HCT116 (cell line): ENCODE measurements at regions not wholly inside any gene's neighbourhood (a gene's known extent, or its start where the extent isn't known, plus 50 kb on each side); places are given as distances from the start of the nearest gene placed in this dataset.

Source experiments
- ATAC-seq: fragments of 200-7000 bp; cut with Tn5 transposase; 2 replicates; pipeline ENCODE4 v1.9.1; 2020; ENCODE audit warnings: mild to moderate bottlenecking, moderate library complexity
- BruUV-seq: library from RNA; stranded (reverse); fragments of 400-500 nt; replicated peaks from 2 replicates; lab custom pipeline; 2021; lab: Mats Ljungman, UMichigan
- CTCF ChIA-PET: fragments of 300-600 bp; sonication (Branson Sonifier 250); formaldehyde crosslinking; loops from one replicate; lab custom pipeline; 2021; ENCODE audit warnings: antibody characterized with exemption; lab: Charles Lee
- POLR2A ChIA-PET: fragments of 300-600, 350-600 bp; sonication (Branson Sonifier 250); formaldehyde crosslinking; loops from one replicate; lab custom pipeline; 2021; ENCODE audit warnings: antibody characterized with exemption; lab: Charles Lee
- RAD21 ChIA-PET, 2 experiments: fragments of 300-600 bp; sonication (Branson Sonifier 250); formaldehyde crosslinking; loops; one replicate each; lab custom pipeline; 2023; ENCODE audit warnings: low total read pairs in 2 of 2; ENCODE audit not compliant: uncharacterized antibody in 2 of 2, unreplicated experiment in 2 of 2, low non-redundant PET in 1 of 2; lab: Charles Lee
- DNase-seq: peaks from one replicate; pipeline ENCODE4 v3.0.0-alpha.2; 2010; ENCODE audit warnings: low read depth, low spot score
- H2AFZ ChIP-seq: fragments of 200-600 bp; shearing (Covaris generic), sonication (generic); 2 replicates; pipeline ENCODE4 v1.6.1; 2017; ENCODE audit warnings: low read depth, mixed run types, mixed read lengths, antibody characterized with exemption, low read length; ENCODE audit not compliant: poor library complexity, severe bottlenecking
- H3K27ac ChIP-seq: 2 replicates; pipeline ENCODE4 v1.5.1; 2012; ENCODE audit warnings: low read depth, low read length
- H3K27me3 ChIP-seq: fragments of 200-600 bp; sonication (generic); 2 replicates; pipeline ENCODE4 v1.6.1; 2016; ENCODE audit warnings: mixed run types, low read length, mixed read lengths; ENCODE audit not compliant: insufficient read depth
- H3K36me3 ChIP-seq, 2 experiments: fragments of 200-500 bp in 1 of 2; fragments of 200-600 bp in 1 of 2; sonication (Bioruptor generic) in 1 of 2; sonication (generic) in 1 of 2; 2 replicates each; pipeline versions ENCODE4 v1.5.1 to v1.6.1; 2014 to 2016; ENCODE audit warnings: low read length in 2 of 2, inconsistent platforms in 1 of 2, mixed read lengths in 1 of 2, mixed run types in 1 of 2; ENCODE audit not compliant: insufficient read depth in 2 of 2, control insufficient read depth in 1 of 2
- H3K4me1 ChIP-seq, 2 experiments: fragments of 200-600 bp in 1 of 2; sonication (generic) in 1 of 2; 2 replicates each; pipeline versions ENCODE4 v1.5.1 to v1.6.1; 2012 to 2017; ENCODE audit warnings: low read length in 2 of 2, inconsistent platforms in 1 of 2, mild to moderate bottlenecking in 1 of 2, mixed read lengths in 1 of 2, mixed run types in 1 of 2, moderate library complexity in 1 of 2; ENCODE audit not compliant: insufficient read depth in 2 of 2, control insufficient read depth in 1 of 2
- H3K4me2 ChIP-seq: fragments of 200-600 bp; sonication (generic); 2 replicates; pipeline ENCODE4 v1.6.1; 2017; ENCODE audit warnings: mixed run types, low read length, mixed read lengths
- H3K4me3 ChIP-seq, 2 experiments: fragments of 200-600 bp in 1 of 2; sonication (generic) in 1 of 2; replicated peaks in 1 of 2; 2 replicates each; pipeline ENCODE4 v1.5.1; 2011 to 2016; ENCODE audit warnings: low read length in 2 of 2, control low read depth in 1 of 2, low read depth in 1 of 2, mild to moderate bottlenecking in 1 of 2, mixed read lengths in 1 of 2, mixed run types in 1 of 2
- H3K79me2 ChIP-seq: fragments of 200-600 bp; sonication (generic); 2 replicates; pipeline ENCODE4 v1.6.1; 2017; ENCODE audit warnings: mild to moderate bottlenecking, mixed run types, low read length, moderate library complexity, mixed read lengths; ENCODE audit not compliant: insufficient read depth
- H3K9ac ChIP-seq: fragments of 200-600 bp; sonication (generic); 2 replicates; pipeline ENCODE4 v1.6.1; 2016; ENCODE audit warnings: low read length, mixed read lengths
- H3K9me2 ChIP-seq: fragments of 200-600 bp; sonication (generic), shearing (Covaris generic); 2 replicates; pipeline ENCODE4 v1.6.1; 2017; ENCODE audit warnings: mixed run types, mild to moderate bottlenecking, moderate library complexity; ENCODE audit not compliant: insufficient read depth
- H3K9me3 ChIP-seq, 2 experiments: fragments of 200-500 bp in 1 of 2; fragments of 200-600 bp in 1 of 2; sonication (Bioruptor generic) in 1 of 2; sonication (generic) in 1 of 2; 2 replicates each; pipeline ENCODE4 v1.6.1; 2014 to 2017; ENCODE audit warnings: low read length in 2 of 2, mixed read lengths in 2 of 2, inconsistent platforms in 1 of 2, low read depth in 1 of 2, mild to moderate bottlenecking in 1 of 2, mixed run types in 1 of 2, moderate library complexity in 1 of 2; ENCODE audit not compliant: control insufficient read depth in 1 of 2, insufficient read depth in 1 of 2
- H4K20me1 ChIP-seq: fragments of 200-600 bp; sonication (generic), shearing (Covaris generic); 2 replicates; pipeline ENCODE4 v1.6.1; 2017; ENCODE audit warnings: mixed run types, mild to moderate bottlenecking, moderate library complexity; ENCODE audit not compliant: insufficient read depth
- CBX3 ChIP-seq: IDR thresholded peaks from 2 replicates; pipeline ENCODE4 v1.6.1; 2012; ENCODE audit warnings: low read depth
- CEBPB ChIP-seq: IDR thresholded peaks from 2 replicates; pipeline ENCODE4 v1.6.1; 2012; ENCODE audit warnings: low read depth
- EGR1 ChIP-seq: IDR thresholded peaks from 2 replicates; pipeline ENCODE4 v1.6.1; 2012; ENCODE audit warnings: low read depth
- ELF1 ChIP-seq: IDR thresholded peaks from 2 replicates; pipeline ENCODE4 v1.6.1; 2012; ENCODE audit warnings: low read depth, borderline replicate concordance
- FOSL1 ChIP-seq: IDR thresholded peaks from 2 replicates; pipeline ENCODE4 v1.6.1; 2012; ENCODE audit warnings: low read depth
- MAX ChIP-seq: IDR thresholded peaks from 2 replicates; pipeline ENCODE4 v1.6.1; 2012
- POLR2A ChIP-seq: IDR thresholded peaks from 2 replicates; pipeline ENCODE4 v1.7.0; 2011; ENCODE audit warnings: borderline replicate concordance; ENCODE audit not compliant: insufficient read depth, insufficient read length; ENCODE audit errors: extremely low read depth
- POLR2AphosphoS5 ChIP-seq: IDR thresholded peaks from 2 replicates; pipeline ENCODE4 v1.6.1; 2011; ENCODE audit warnings: mild to moderate bottlenecking, low read depth, low read length, moderate library complexity
- RAD21 ChIP-seq: IDR thresholded peaks from 2 replicates; pipeline ENCODE4 v1.6.1; 2012; ENCODE audit warnings: low read depth, mild to moderate bottlenecking
- SIN3A ChIP-seq: IDR thresholded peaks from 2 replicates; pipeline ENCODE4 v1.6.1; 2012; ENCODE audit warnings: low read depth
- SP1 ChIP-seq: IDR thresholded peaks from 2 replicates; pipeline ENCODE4 v1.6.1; 2012; ENCODE audit warnings: low read depth
- YY1 ChIP-seq: IDR thresholded peaks from 2 replicates; pipeline ENCODE4 v1.6.1; 2011; ENCODE audit warnings: low read length, low read depth, moderate library complexity, mild to moderate bottlenecking; ENCODE audit not compliant: insufficient replicate concordance; ENCODE audit errors: extremely low read depth
- ZNF274 ChIP-seq: fragments of 200-500 bp; sonication (Bioruptor generic); IDR thresholded peaks from 2 replicates; pipeline ENCODE4 v1.6.1; 2014; ENCODE audit warnings: mild to moderate bottlenecking, low read depth, low read length, inconsistent platforms
- intact Hi-C: fragments of 100-400 bp; cut with micrococcal nuclease; formaldehyde crosslinking; loops from 2 replicates; pipeline ENCODE4 v1.10.0; 2022
- TF ChIP-seq, protein P1 (sequence below), 3 experiments: fragments of 200-600 bp in 1 of 3; sonication (generic) in 1 of 3; IDR thresholded peaks in 2 of 3; conservative IDR thresholded peaks in 1 of 3; 2 replicates each; pipeline ENCODE4 v1.5.1; 2012 to 2017; ENCODE audit warnings: low read depth in 2 of 3, low read length in 2 of 3, antibody characterized with exemption in 1 of 3, borderline replicate concordance in 1 of 3, control low read depth in 1 of 3, mild to moderate bottlenecking in 1 of 3, mixed read lengths in 1 of 3, mixed run types in 1 of 3, moderate library complexity in 1 of 3; ENCODE audit not compliant: insufficient read depth in 1 of 3
- TF ChIP-seq, protein P2 (sequence below): IDR thresholded peaks from 2 replicates; pipeline ENCODE4 v1.6.1; 2012; ENCODE audit warnings: low read depth

GRCh38 chr4:14338585-14339265, 663.6 kb upstream of the CPEB2 start:
- POLR2A ChIA-PET, result no interaction called here
- Histone ChIP-seq H3K9me2 (no peaks in the 10 kb centered on the region), H3K4me2 (no peak overlapping the region), H3K4me1 (no peaks in the 10 kb centered on the region), H3K36me3 (no peaks in the 10 kb centered on the region), H3K27me3 (no peaks in the 10 kb centered on the region), H3K27ac (no peak overlapping the region), H4K20me1 (no peaks in the 10 kb centered on the region), H3K9me3 (no peaks in the 10 kb centered on the region; a peak in 2 of 4 replicates), H3K9ac (no peak overlapping the region), H3K4me3 (no peak overlapping the region), H2AFZ (no peak overlapping the region), H3K79me2 (no peaks in the 10 kb centered on the region)
- ATAC-seq (no peak), DNase-seq (no peak)
- RAD21 ChIA-PET, result no interaction called here
- TF ChIP-seq CEBPB, result no peak
- TF ChIP-seq ELF1, result no peak
- TF ChIP-seq POLR2AphosphoS5, result no peak
- TF ChIP-seq SP1, result no peak
- TF ChIP-seq RAD21, result no peak
- intact Hi-C loops, result no loop called here
- CTCF ChIA-PET, result no interaction called here
- BruUV-seq, result no TSS peak

GRCh38 chr4:14339715-14340114, 662.6 kb upstream of the CPEB2 start:
- POLR2A ChIA-PET, result no interaction called here
- no peak overlapping the region for H2AFZ ChIP-seq
- no peaks in the 10 kb centered on the region for H3K4me1 ChIP-seq
- no peaks in the 10 kb centered on the region for H3K9me2 ChIP-seq
- H3K79me2 ChIP-seq, result no peaks in the 10 kb centered on the region
- no peaks in the 10 kb centered on the region for H3K27me3 ChIP-seq
- intact Hi-C loops, result no loop called here
- ATAC-seq (no peak), DNase-seq (no peak)
- H3K4me2 ChIP-seq, result no peak overlapping the region
- H3K9ac ChIP-seq, result no peak overlapping the region
- RAD21 ChIA-PET, result no interaction called here
- no peaks in the 10 kb centered on the region for H3K36me3 ChIP-seq
- H4K20me1 ChIP-seq, result no peaks in the 10 kb centered on the region
- no peak overlapping the region for H3K27ac ChIP-seq
- CTCF ChIA-PET, result no interaction called here
- H3K4me3 ChIP-seq, result no peak overlapping the region
- H3K9me3 ChIP-seq, result no peaks in the 10 kb centered on the region; a peak in 2 of 4 replicates
- TF ChIP-seq, protein P1, sequence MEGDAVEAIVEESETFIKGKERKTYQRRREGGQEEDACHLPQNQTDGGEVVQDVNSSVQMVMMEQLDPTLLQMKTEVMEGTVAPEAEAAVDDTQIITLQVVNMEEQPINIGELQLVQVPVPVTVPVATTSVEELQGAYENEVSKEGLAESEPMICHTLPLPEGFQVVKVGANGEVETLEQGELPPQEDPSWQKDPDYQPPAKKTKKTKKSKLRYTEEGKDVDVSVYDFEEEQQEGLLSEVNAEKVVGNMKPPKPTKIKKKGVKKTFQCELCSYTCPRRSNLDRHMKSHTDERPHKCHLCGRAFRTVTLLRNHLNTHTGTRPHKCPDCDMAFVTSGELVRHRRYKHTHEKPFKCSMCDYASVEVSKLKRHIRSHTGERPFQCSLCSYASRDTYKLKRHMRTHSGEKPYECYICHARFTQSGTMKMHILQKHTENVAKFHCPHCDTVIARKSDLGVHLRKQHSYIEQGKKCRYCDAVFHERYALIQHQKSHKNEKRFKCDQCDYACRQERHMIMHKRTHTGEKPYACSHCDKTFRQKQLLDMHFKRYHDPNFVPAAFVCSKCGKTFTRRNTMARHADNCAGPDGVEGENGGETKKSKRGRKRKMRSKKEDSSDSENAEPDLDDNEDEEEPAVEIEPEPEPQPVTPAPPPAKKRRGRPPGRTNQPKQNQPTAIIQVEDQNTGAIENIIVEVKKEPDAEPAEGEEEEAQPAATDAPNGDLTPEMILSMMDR (IDR thresholded peaks at IDR 0.05 in 2 of 3, conservative IDR thresholded peaks at IDR 0.05 in 1 of 3; ENCODE audit: borderline replicate concordance in 1 of 3, insufficient read depth in 1 of 3, low read depth in 2 of 3, low read length in 2 of 3), result no peak
- TF ChIP-seq YY1 (no peak), FOSL1 (no peak), POLR2A (no peak), CBX3 (no peak), MAX (no peak), ELF1 (no peak), ZNF274 (no peak), EGR1 (no peak), SIN3A (no peak), CEBPB (no peak), POLR2AphosphoS5 (no peak)
- TF ChIP-seq, protein P2, sequence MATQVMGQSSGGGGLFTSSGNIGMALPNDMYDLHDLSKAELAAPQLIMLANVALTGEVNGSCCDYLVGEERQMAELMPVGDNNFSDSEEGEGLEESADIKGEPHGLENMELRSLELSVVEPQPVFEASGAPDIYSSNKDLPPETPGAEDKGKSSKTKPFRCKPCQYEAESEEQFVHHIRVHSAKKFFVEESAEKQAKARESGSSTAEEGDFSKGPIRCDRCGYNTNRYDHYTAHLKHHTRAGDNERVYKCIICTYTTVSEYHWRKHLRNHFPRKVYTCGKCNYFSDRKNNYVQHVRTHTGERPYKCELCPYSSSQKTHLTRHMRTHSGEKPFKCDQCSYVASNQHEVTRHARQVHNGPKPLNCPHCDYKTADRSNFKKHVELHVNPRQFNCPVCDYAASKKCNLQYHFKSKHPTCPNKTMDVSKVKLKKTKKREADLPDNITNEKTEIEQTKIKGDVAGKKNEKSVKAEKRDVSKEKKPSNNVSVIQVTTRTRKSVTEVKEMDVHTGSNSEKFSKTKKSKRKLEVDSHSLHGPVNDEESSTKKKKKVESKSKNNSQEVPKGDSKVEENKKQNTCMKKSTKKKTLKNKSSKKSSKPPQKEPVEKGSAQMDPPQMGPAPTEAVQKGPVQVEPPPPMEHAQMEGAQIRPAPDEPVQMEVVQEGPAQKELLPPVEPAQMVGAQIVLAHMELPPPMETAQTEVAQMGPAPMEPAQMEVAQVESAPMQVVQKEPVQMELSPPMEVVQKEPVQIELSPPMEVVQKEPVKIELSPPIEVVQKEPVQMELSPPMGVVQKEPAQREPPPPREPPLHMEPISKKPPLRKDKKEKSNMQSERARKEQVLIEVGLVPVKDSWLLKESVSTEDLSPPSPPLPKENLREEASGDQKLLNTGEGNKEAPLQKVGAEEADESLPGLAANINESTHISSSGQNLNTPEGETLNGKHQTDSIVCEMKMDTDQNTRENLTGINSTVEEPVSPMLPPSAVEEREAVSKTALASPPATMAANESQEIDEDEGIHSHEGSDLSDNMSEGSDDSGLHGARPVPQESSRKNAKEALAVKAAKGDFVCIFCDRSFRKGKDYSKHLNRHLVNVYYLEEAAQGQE, result no peak
- no TSS peak for BruUV-seq
